ENCODE measurements at regions not wholly inside any gene's neighbourhood (a gene's known extent, or its start where the extent isn't known, plus 50 kb on each side); places are given as distances from the start of the nearest gene placed in this dataset.

- peaks cover 0 to 45% of the 10 kb centered on the region in 2 donors for H3K4me1 ChIP-seq
- no peaks in the 10 kb centered on the region for H3K9me3 ChIP-seq
- DNase-seq (ENCODE audit: low spot score) = no peak
- H3K27ac ChIP-seq = no peak overlapping the region
- no peak overlapping the region for H3K4me3 ChIP-seq
- H3K36me3 ChIP-seq = no peaks in the 10 kb centered on the region
- H3K27me3 ChIP-seq = no peaks in the 10 kb centered on the region
- no peak for TF ChIP-seq CTCF (IDR thresholded peaks at IDR 0.05)
Observed at GRCh38 chr3:30399394-30400181, 206.8 kb upstream of the TGFBR2 start.

GRCh38 chr3:30400926-30401325 is 205.5 kb upstream of the TGFBR2 start:
- Histone ChIP-seq H3K36me3 (no peaks in the 10 kb centered on the region), H3K4me1 (peaks cover 0 to 45% of the 10 kb centered on the region in 2 donors), H3K27ac (peak overlapping the region; percentile 10 to 31), H3K27me3 (no peaks in the 10 kb centered on the region), H3K4me3 (no peak overlapping the region), H3K9me3 (no peaks in the 10 kb centered on the region)
- no peak for TF ChIP-seq CTCF (IDR thresholded peaks at IDR 0.05)
- DNase-seq (ENCODE audit: low spot score) = no peak

GRCh38 chr3:30401971-30402370 is 204.4 kb upstream of the TGFBR2 start:
- no peak for DNase-seq (ENCODE audit: low spot score)
- peaks cover 0 to 40% of the 10 kb centered on the region in 2 donors for H3K4me1 ChIP-seq
- H3K27me3 ChIP-seq = no peaks in the 10 kb centered on the region
- no peak for TF ChIP-seq CTCF (IDR thresholded peaks at IDR 0.05)
- no peaks in the 10 kb centered on the region for H3K9me3 ChIP-seq
- no peak overlapping the region for H3K4me3 ChIP-seq
- no peaks in the 10 kb centered on the region for H3K36me3 ChIP-seq
- peak overlapping the region in 1 of 2 donors; percentile 54 for H3K27ac ChIP-seq

- H3K27ac ChIP-seq = no peak overlapping the region
Observed at GRCh38 chr3:30407651-30408050, 198.8 kb upstream of the TGFBR2 start.

GRCh38 chr3:30408105-30408557 is 198.3 kb upstream of the TGFBR2 start:
- H3K27me3 ChIP-seq = no peaks in the 10 kb centered on the region
- no peak for DNase-seq (ENCODE audit: low spot score)
- H3K9me3 ChIP-seq = peaks cover 0 to 4% of the 10 kb centered on the region in 2 donors
- no peak overlapping the region for H3K4me3 ChIP-seq
- no peak overlapping the region for H3K27ac ChIP-seq
- TF ChIP-seq CTCF (IDR thresholded peaks at IDR 0.05) = peak in 1 of 2 donors; percentile 14
- peaks cover 0 to 3% of the 10 kb centered on the region in 2 donors for H3K4me1 ChIP-seq
- no peaks in the 10 kb centered on the region for H3K36me3 ChIP-seq

More at GRCh38 chr3:30407651-30408050, 198.8 kb upstream of the TGFBR2 start:
- Histone ChIP-seq H3K9me3 (peaks cover 0 to 4% of the 10 kb centered on the region in 2 donors), H3K27me3 (no peaks in the 10 kb centered on the region), H3K4me3 (no peak overlapping the region), H3K36me3 (no peaks in the 10 kb centered on the region), H3K4me1 (peaks cover 0 to 8% of the 10 kb centered on the region in 2 donors)
- no peak for TF ChIP-seq CTCF (IDR thresholded peaks at IDR 0.05)
- DNase-seq (ENCODE audit: low spot score) = no peak
